BJ (cell line): ENCODE measurements at regions not wholly inside any gene's neighbourhood (a gene's known extent, or its start where the extent isn't known, plus 50 kb on each side); places are given as distances from the start of the nearest gene placed in this dataset.

Experiments
- CTCF ChIA-PET: fragments of 350-600 bp; formaldehyde crosslinking; extraction: SDS; loops from one replicate; lab custom pipeline; 2021; ENCODE audit warnings: antibody characterized with exemption, inconsistent platforms; lab: Yijun Ruan, JAX
- POLR2A ChIA-PET: fragments of 300-600 bp; sonication (Branson Sonifier 250); formaldehyde crosslinking; extraction: SDS; loops from one replicate; lab custom pipeline; 2021; ENCODE audit warnings: antibody characterized with exemption; lab: Charles Lee
- DNase-seq: peaks from one replicate; pipeline ENCODE4 v3.0.0-alpha.2; 2011; ENCODE audit warnings: low read depth
- H3K27me3 ChIP-seq: 2 replicates; pipeline ENCODE4 v1.6.0; 2011; ENCODE audit warnings: low read length; ENCODE audit not compliant: control insufficient read depth, insufficient read depth
- H3K36me3 ChIP-seq: 2 replicates; pipeline ENCODE4 v1.5.1; 2011; ENCODE audit warnings: low read length; ENCODE audit not compliant: control insufficient read depth, insufficient read depth
- H3K4me3 ChIP-seq: 2 replicates; pipeline ENCODE4 v1.5.1; 2011; ENCODE audit warnings: low read depth, mild to moderate bottlenecking, control low read depth, low read length
- CTCF ChIP-seq: IDR thresholded peaks from 2 replicates; pipeline ENCODE4 v1.5.1; 2011; ENCODE audit warnings: low read depth, mild to moderate bottlenecking, control low read depth, inconsistent platforms, low read length, moderate library complexity; ENCODE audit not compliant: insufficient read depth

GRCh38 chr16:86313631-86314030, 196.7 kb upstream of the FOXF1 start:
- Histone ChIP-seq H3K4me3 (no peak overlapping the region), H3K27me3 (peaks cover 8% of the 10 kb centered on the region), H3K36me3 (no peaks in the 10 kb centered on the region)
- no peak for TF ChIP-seq CTCF
- CTCF ChIA-PET = interaction anchor here (2.5 kb wide), 1 partner anchor 204 kb away, joined by 10 read pairs; no protein-coding TSS in a partner anchor
- DNase-seq = no peak
- POLR2A ChIA-PET = no interaction called here

- Histone ChIP-seq H3K27me3 (peaks cover 8% of the 10 kb centered on the region), H3K4me3 (no peak overlapping the region), H3K36me3 (no peaks in the 10 kb centered on the region)
- ChIA-PET CTCF (interaction anchor here (1.1 to 2.5 kb wide), 2 partner anchors 27 to 203 kb away, joined by 3 to 10 read pairs; no protein-coding TSS in a partner anchor), POLR2A (no interaction called here)
- TF ChIP-seq CTCF = no peak
- no peak for DNase-seq
Observed at GRCh38 chr16:86314402-86315025, 195.8 kb upstream of the FOXF1 start.

GRCh38 chr16:86316967-86317812, 193.1 kb upstream of the FOXF1 start:
- CTCF ChIA-PET = interaction anchor here (0.6 to 1.4 kb wide), 3 partner anchors 89 to 201 kb away, joined by 3 to 4 read pairs (median 4); no protein-coding TSS in a partner anchor
- Histone ChIP-seq H3K4me3 (no peak overlapping the region), H3K27me3 (peaks cover 3% of the 10 kb centered on the region; the same call in 1 of the 2 replicates), H3K36me3 (no peaks in the 10 kb centered on the region)
- POLR2A ChIA-PET = no interaction called here
- DNase-seq = no peak
- no peak for TF ChIP-seq CTCF

GRCh38 chr16:86317813-86318650, 192.3 kb upstream of the FOXF1 start:
- no peak for TF ChIP-seq CTCF
- ChIA-PET CTCF (interaction anchor here (0.5 to 1.4 kb wide), 4 partner anchors 89 to 602 kb away, joined by 3 to 4 read pairs (median 4); no protein-coding TSS in a partner anchor), POLR2A (no interaction called here)
- no peak for DNase-seq
- Histone ChIP-seq H3K36me3 (no peaks in the 10 kb centered on the region), H3K4me3 (no peak overlapping the region), H3K27me3 (peaks cover 5% of the 10 kb centered on the region; the same call in 1 of the 2 replicates)
